Keratinocyte (primary cell): ENCODE measurements at regions not wholly inside any gene's neighbourhood (a gene's known extent, or its start where the extent isn't known, plus 50 kb on each side); places are given as distances from the start of the nearest gene placed in this dataset.
A peak's percentile ranks its signal among the peaks of the same experiment; 100 is the strongest.

Source experiments
- DNase-seq: peaks from one replicate; pipeline ENCODE4 v3.0.0-alpha.2; 2011; ENCODE audit warnings: low read depth, missing footprints, low spot score
- FAIRE-seq: peaks from 2 replicates; lab custom pipeline; 2011; peaks lifted over from hg19 to GRCh38; lab: Jason Lieb, UNC
- H2AFZ ChIP-seq: 2 replicates; pipeline ENCODE4 v1.6.0; 2012; ENCODE audit warnings: low read length, control low read depth, inconsistent platforms; ENCODE audit not compliant: control insufficient read depth
- H3K27ac ChIP-seq: 2 replicates; pipeline ENCODE4 v1.5.1; 2011; ENCODE audit warnings: low read length; ENCODE audit not compliant: control insufficient read depth, insufficient read depth
- H3K27me3 ChIP-seq: 3 replicates; pipeline ENCODE4 v1.6.0; 2011; ENCODE audit warnings: low read length; ENCODE audit not compliant: control insufficient read depth, insufficient read depth; ENCODE audit errors: extremely low read depth
- H3K36me3 ChIP-seq, 2 experiments: 2 replicates in 1 of 2; 3 replicates in 1 of 2; pipeline ENCODE4 v1.5.1; 2011; ENCODE audit warnings: low read length in 2 of 2, mild to moderate bottlenecking in 1 of 2; ENCODE audit not compliant: control insufficient read depth in 2 of 2, insufficient read depth in 2 of 2; ENCODE audit errors: extremely low read depth in 1 of 2
- H3K4me1 ChIP-seq: 3 replicates; pipeline ENCODE4 v1.5.1; 2011; ENCODE audit warnings: low read length; ENCODE audit not compliant: control insufficient read depth, insufficient read depth; ENCODE audit errors: extremely low read depth
- H3K4me2 ChIP-seq: 3 replicates; pipeline ENCODE4 v1.6.0; 2011; ENCODE audit warnings: low read depth, low read length; ENCODE audit not compliant: control insufficient read depth, insufficient read depth; ENCODE audit errors: extremely low read depth
- H3K4me3 ChIP-seq, 3 experiments: fragments of 200-600 bp in 1 of 3; sonication (generic) in 1 of 3; 2 replicates in 2 of 3; 3 replicates in 1 of 3; pipeline ENCODE4 v1.5.1; 2011 to 2016; ENCODE audit warnings: low read length in 3 of 3, mild to moderate bottlenecking in 3 of 3, control low read depth in 2 of 3, inconsistent platforms in 1 of 3, low read depth in 1 of 3, mixed read lengths in 1 of 3, mixed run types in 1 of 3, moderate library complexity in 1 of 3; ENCODE audit not compliant: control insufficient read depth in 2 of 3, insufficient read depth in 2 of 3; ENCODE audit errors: extremely low read depth in 1 of 3
- H3K79me2 ChIP-seq: 2 replicates; pipeline ENCODE4 v1.6.0; 2012; ENCODE audit warnings: low read length; ENCODE audit not compliant: control insufficient read depth, insufficient read depth
- H3K9ac ChIP-seq: 3 replicates; pipeline ENCODE4 v1.6.0; 2011; ENCODE audit warnings: low read length; ENCODE audit not compliant: control insufficient read depth, insufficient read depth; ENCODE audit errors: extremely low read depth
- H3K9me1 ChIP-seq: 3 replicates; pipeline ENCODE4 v1.6.0; 2011; ENCODE audit warnings: low read length; ENCODE audit not compliant: control insufficient read depth, insufficient read depth; ENCODE audit errors: extremely low read depth
- H3K9me3 ChIP-seq: 2 replicates; pipeline ENCODE4 v1.5.1; 2012; ENCODE audit warnings: low read depth, low read length; ENCODE audit not compliant: control insufficient read depth
- H4K20me1 ChIP-seq: 3 replicates; pipeline ENCODE4 v1.6.0; 2011; ENCODE audit warnings: low read length; ENCODE audit not compliant: control insufficient read depth, insufficient read depth; ENCODE audit errors: extremely low read depth
- EZH2 ChIP-seq: IDR thresholded peaks from one replicate; pipeline ENCODE4 v1.6.1; 2012; ENCODE audit warnings: inconsistent platforms, mild to moderate bottlenecking, low read length, moderate library complexity
- dilution Hi-C: fragments of 300-500 bp; cut with MboI; formaldehyde crosslinking; loops from one replicate; pipeline ENCODE4 v1.7.0; 2020; ENCODE audit warnings: low sequenced_read_pairs; ENCODE audit not compliant: extremely low pct_ligation_motif_present
- TF ChIP-seq, protein P1 (sequence below), 3 experiments: IDR thresholded peaks in 1 of 3; conservative IDR thresholded peaks in 1 of 3; optimal IDR thresholded peaks in 1 of 3; 2 replicates in 2 of 3; 3 replicates in 1 of 3; pipeline versions ENCODE3 to v1.5.1; 2011; ENCODE audit warnings: low read length in 3 of 3, mild to moderate bottlenecking in 3 of 3, moderate library complexity in 2 of 3, control low read depth in 1 of 3, inconsistent platforms in 1 of 3; ENCODE audit not compliant: insufficient read depth in 2 of 3; ENCODE audit errors: extremely low read depth in 1 of 3

DNA sequence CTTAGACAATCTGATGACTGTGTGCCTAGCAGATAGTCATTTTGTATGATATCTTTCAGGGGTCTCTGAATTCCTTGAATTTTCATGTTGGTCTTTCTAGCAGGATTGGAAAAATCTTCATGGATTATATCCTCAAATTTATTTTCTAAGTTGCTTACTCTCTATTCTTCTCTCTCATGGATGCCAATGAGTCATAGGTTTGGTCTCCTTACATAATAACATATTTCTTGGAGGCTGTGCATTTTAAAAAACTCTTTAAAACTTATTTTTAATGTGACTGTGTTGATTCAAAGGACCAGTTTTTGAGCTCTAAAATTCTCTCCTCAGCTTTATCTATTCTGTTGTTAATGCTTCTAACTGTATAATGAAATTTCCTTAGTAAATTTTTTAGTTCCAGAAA, 198.7 kb downstream of the AASDHPPT start:
- TF ChIP-seq EZH2 = no peak
- TF ChIP-seq, protein P1, sequence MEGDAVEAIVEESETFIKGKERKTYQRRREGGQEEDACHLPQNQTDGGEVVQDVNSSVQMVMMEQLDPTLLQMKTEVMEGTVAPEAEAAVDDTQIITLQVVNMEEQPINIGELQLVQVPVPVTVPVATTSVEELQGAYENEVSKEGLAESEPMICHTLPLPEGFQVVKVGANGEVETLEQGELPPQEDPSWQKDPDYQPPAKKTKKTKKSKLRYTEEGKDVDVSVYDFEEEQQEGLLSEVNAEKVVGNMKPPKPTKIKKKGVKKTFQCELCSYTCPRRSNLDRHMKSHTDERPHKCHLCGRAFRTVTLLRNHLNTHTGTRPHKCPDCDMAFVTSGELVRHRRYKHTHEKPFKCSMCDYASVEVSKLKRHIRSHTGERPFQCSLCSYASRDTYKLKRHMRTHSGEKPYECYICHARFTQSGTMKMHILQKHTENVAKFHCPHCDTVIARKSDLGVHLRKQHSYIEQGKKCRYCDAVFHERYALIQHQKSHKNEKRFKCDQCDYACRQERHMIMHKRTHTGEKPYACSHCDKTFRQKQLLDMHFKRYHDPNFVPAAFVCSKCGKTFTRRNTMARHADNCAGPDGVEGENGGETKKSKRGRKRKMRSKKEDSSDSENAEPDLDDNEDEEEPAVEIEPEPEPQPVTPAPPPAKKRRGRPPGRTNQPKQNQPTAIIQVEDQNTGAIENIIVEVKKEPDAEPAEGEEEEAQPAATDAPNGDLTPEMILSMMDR (optimal IDR thresholded peaks at IDR 0.05 in 1 of 3, IDR thresholded peaks at IDR 0.05 in 1 of 3, conservative IDR thresholded peaks at IDR 0.05 in 1 of 3; ENCODE audit: extremely low read depth in 1 of 3, insufficient read depth in 2 of 3, low read length in 3 of 3) = no peak
- no peak overlapping the region for H3K27ac ChIP-seq
- H3K9me3 ChIP-seq = no peaks in the 10 kb centered on the region
- H3K36me3 ChIP-seq = no peaks in the 10 kb centered on the region
- dilution Hi-C loops = no loop called here
- DNase-seq = no peak
- H2AFZ ChIP-seq = no peak overlapping the region
- H3K4me3 ChIP-seq = no peak overlapping the region
- no peaks in the 10 kb centered on the region for H3K79me2 ChIP-seq
- no peak for FAIRE-seq
- no peak overlapping the region for H3K9ac ChIP-seq
- no peaks in the 10 kb centered on the region for H3K27me3 ChIP-seq
- H3K4me2 ChIP-seq = no peak overlapping the region
- no peaks in the 10 kb centered on the region for H4K20me1 ChIP-seq
- H3K9me1 ChIP-seq = no peaks in the 10 kb centered on the region
- peaks cover 4% of the 10 kb centered on the region for H3K4me1 ChIP-seq

DNA sequence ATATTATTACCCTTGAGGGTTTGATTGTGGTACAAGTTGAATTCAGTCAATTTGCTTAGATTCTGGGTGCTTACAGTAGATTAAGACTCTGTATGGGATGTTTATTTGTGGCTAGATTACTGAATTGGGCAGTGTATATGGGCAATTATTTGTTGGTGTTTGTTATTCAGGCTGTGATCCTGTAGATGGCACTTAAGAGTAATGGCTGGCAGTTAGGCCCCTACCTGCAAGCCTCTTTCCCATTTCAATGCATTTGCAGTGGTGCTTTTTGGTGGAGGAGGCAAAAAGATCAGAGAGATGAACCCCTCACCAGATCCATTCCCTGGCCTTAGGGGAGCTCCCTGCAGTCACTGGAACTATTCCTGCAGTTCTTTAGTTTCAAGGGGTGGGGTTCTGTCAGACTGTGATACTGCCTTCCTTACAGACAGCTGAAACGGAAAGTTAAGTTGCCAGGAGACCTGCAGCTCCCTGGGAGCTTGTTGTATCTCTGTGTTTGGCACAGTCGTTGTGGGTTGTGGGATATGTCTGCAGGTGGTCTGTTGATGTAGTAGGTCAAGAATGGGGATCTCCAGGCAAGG, 199.5 kb downstream of the AASDHPPT start:
- DNase-seq = no peak
- dilution Hi-C loops = no loop called here
- Histone ChIP-seq H3K27ac (no peak overlapping the region), H4K20me1 (no peaks in the 10 kb centered on the region), H3K4me3 (no peak overlapping the region), H3K9me3 (no peaks in the 10 kb centered on the region), H3K9me1 (no peaks in the 10 kb centered on the region), H3K27me3 (no peaks in the 10 kb centered on the region), H3K9ac (no peak overlapping the region), H3K36me3 (no peaks in the 10 kb centered on the region), H3K4me1 (peaks cover 10% of the 10 kb centered on the region), H3K4me2 (no peak overlapping the region), H3K79me2 (no peaks in the 10 kb centered on the region), H2AFZ (no peak overlapping the region)
- TF ChIP-seq, protein P1 (optimal IDR thresholded peaks at IDR 0.05 in 1 of 3, IDR thresholded peaks at IDR 0.05 in 1 of 3, conservative IDR thresholded peaks at IDR 0.05 in 1 of 3; ENCODE audit: extremely low read depth in 1 of 3, insufficient read depth in 2 of 3, low read length in 3 of 3) = peak; percentile 48 to 63 (median 55)
- TF ChIP-seq EZH2 = no peak
- peak; percentile 53 for FAIRE-seq
